HEK293T (cell line): ENCODE measurements at regions not wholly inside any gene's neighbourhood (a gene's known extent, or its start where the extent isn't known, plus 50 kb on each side); places are given as distances from the start of the nearest gene placed in this dataset.

Experiments used
- CTCF ChIA-PET: fragments of 350-600 bp; formaldehyde crosslinking; extraction: SDS; loops from one replicate; lab custom pipeline; 2021; ENCODE audit warnings: antibody characterized with exemption, inconsistent platforms; lab: Yijun Ruan, JAX
- POLR2A ChIA-PET: fragments of 350-600 bp; formaldehyde crosslinking; extraction: SDS; loops from one replicate; lab custom pipeline; 2020; ENCODE audit warnings: antibody characterized with exemption, inconsistent platforms; lab: Yijun Ruan, JAX
- DNase-seq: peaks from one replicate; pipeline ENCODE4 v3.0.0; 2012; ENCODE audit warnings: mixed read lengths; ENCODE audit errors: extremely low spot score
- ARNT ChIP-seq: fragments of 450-650 bp; IDR thresholded peaks from 2 replicates; pipeline ENCODE4 v1.6.1; 2017; ENCODE audit warnings: mild to moderate bottlenecking
- BHLHE40 ChIP-seq: fragments of 450-650 bp; IDR thresholded peaks from 2 replicates; pipeline ENCODE4 v1.6.1; 2016; ENCODE audit warnings: mild to moderate bottlenecking, moderate library complexity, borderline replicate concordance
- CTBP1 ChIP-seq: fragments of 450-650 bp; IDR thresholded peaks from 2 replicates; pipeline ENCODE4 v1.6.1; 2016; ENCODE audit warnings: borderline replicate concordance
- ELF4 ChIP-seq: fragments of 450-650 bp; IDR thresholded peaks from 2 replicates; pipeline ENCODE4 v1.6.1; 2017; ENCODE audit warnings: antibody characterized with exemption
- FOXA1 ChIP-seq: fragments of 450-650 bp; IDR thresholded peaks from 2 replicates; pipeline ENCODE4 v1.6.1; 2016; ENCODE audit warnings: mild to moderate bottlenecking
- FOXK2 ChIP-seq: fragments of 450-650 bp; IDR thresholded peaks from 2 replicates; pipeline ENCODE4 v1.6.1; 2016; ENCODE audit warnings: mild to moderate bottlenecking
- FOXM1 ChIP-seq: fragments of 450-650 bp; IDR thresholded peaks from 2 replicates; pipeline ENCODE4 v1.6.1; 2017; ENCODE audit warnings: mild to moderate bottlenecking, borderline replicate concordance
- HDGF ChIP-seq: fragments of 450-650 bp; IDR thresholded peaks from 2 replicates; pipeline ENCODE4 v1.6.1; 2017; ENCODE audit warnings: antibody characterized with exemption, borderline replicate concordance
- L3MBTL2 ChIP-seq: fragments of 450-650 bp; conservative IDR thresholded peaks from 2 replicates; pipeline ENCODE4 v1.6.1; 2016; ENCODE audit warnings: mild to moderate bottlenecking
- LEF1 ChIP-seq: fragments of 450-650 bp; IDR thresholded peaks from 2 replicates; pipeline ENCODE4 v1.6.1; 2017; ENCODE audit warnings: mild to moderate bottlenecking, borderline replicate concordance
- NFRKB ChIP-seq: fragments of 450-650 bp; IDR thresholded peaks from 2 replicates; pipeline ENCODE4 v1.6.1; 2016; ENCODE audit warnings: mild to moderate bottlenecking, moderate library complexity
- SP1 ChIP-seq: fragments of 450-650 bp; IDR thresholded peaks from 2 replicates; pipeline ENCODE4 v1.6.1; 2017
- SUZ12 ChIP-seq: fragments of 450-650 bp; IDR thresholded peaks from 2 replicates; pipeline ENCODE4 v1.6.1; 2016; ENCODE audit warnings: mild to moderate bottlenecking
- TARDBP ChIP-seq: fragments of 450-650 bp; IDR thresholded peaks from 2 replicates; pipeline ENCODE4 v1.6.1; 2016
- ZNF384 ChIP-seq: fragments of 450-650 bp; IDR thresholded peaks from 2 replicates; pipeline ENCODE4 v1.6.1; 2016
- TF ChIP-seq, protein P1 (sequence below): fragments of 450-650 bp; IDR thresholded peaks from 2 replicates; pipeline ENCODE4 v1.6.1; 2016

DNA sequence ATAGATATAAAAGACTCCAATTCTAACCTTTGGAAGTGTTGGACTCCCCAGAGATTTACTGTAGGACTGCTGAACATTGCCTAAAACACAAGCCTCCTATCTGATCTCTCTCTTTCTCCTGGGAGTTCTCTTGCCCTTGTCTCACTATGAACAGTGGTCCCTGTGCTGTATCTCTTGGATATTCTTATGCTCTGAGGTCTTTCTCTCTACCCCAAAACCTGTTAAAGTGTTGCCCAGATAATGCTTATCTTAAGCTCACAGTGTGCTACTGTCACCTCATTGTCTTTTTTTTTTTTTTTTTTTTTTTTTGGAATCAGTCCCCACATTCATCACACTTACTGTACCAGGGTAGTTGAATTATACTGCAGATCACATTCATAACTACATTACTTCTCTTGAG is 131.0 kb upstream of the CBLB start:
- ChIA-PET CTCF (no interaction called here), POLR2A (no interaction called here)
- no peak for TF ChIP-seq FOXM1
- TF ChIP-seq ZNF384 = no peak
- TF ChIP-seq FOXK2 = no peak
- no peak for TF ChIP-seq SUZ12
- TF ChIP-seq SP1 = no peak
- TF ChIP-seq NFRKB = no peak
- TF ChIP-seq BHLHE40 = no peak
- TF ChIP-seq FOXA1 = no peak
- TF ChIP-seq TARDBP = no peak
- no peak for TF ChIP-seq CTBP1
- TF ChIP-seq HDGF = no peak
- no peak for TF ChIP-seq ARNT
- TF ChIP-seq, protein P1, sequence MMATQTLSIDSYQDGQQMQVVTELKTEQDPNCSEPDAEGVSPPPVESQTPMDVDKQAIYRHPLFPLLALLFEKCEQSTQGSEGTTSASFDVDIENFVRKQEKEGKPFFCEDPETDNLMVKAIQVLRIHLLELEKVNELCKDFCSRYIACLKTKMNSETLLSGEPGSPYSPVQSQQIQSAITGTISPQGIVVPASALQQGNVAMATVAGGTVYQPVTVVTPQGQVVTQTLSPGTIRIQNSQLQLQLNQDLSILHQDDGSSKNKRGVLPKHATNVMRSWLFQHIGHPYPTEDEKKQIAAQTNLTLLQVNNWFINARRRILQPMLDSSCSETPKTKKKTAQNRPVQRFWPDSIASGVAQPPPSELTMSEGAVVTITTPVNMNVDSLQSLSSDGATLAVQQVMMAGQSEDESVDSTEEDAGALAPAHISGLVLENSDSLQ = no peak
- TF ChIP-seq LEF1 = no peak
- TF ChIP-seq ELF4 = no peak
- no peak for TF ChIP-seq L3MBTL2
- no peak for DNase-seq

DNA sequence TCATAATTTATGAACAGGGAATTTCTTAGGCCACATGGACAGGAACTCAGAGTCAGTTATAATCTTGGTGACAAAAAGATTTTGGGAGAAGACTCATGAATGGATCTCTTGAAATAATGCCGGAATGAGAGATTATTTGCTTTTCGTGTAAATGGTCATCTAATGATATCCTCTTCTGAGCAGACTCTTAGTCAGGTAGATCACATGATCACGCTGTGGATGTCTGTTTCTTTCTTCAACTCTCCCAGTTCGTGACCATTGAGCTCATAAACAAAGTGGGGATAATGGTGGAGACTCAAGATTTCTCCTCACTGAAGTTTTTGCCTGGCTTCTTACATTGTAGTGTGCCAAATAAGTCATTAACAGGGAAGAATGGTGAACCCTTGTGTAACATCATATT is 133.1 kb upstream of the CBLB start:
- no peak for TF ChIP-seq LEF1
- TF ChIP-seq ELF4 = no peak
- no peak for TF ChIP-seq NFRKB
- no peak for TF ChIP-seq ZNF384
- TF ChIP-seq FOXK2 = no peak
- TF ChIP-seq CTBP1 = no peak
- TF ChIP-seq SP1 = no peak
- TF ChIP-seq TARDBP = no peak
- TF ChIP-seq ARNT = no peak
- TF ChIP-seq FOXM1 = no peak
- TF ChIP-seq BHLHE40 = no peak
- TF ChIP-seq SUZ12 = no peak
- no peak for TF ChIP-seq FOXA1
- TF ChIP-seq L3MBTL2 = no peak
- TF ChIP-seq, protein P1 = no peak
- no peak for DNase-seq
- ChIA-PET CTCF (no interaction called here), POLR2A (no interaction called here)

- TF ChIP-seq ELF4 = no peak
- TF ChIP-seq, protein P1 = no peak
- no peak for TF ChIP-seq HDGF
- TF ChIP-seq FOXM1 = no peak
- TF ChIP-seq SP1 = no peak
- TF ChIP-seq NFRKB = no peak
- no peak for TF ChIP-seq SUZ12
- DNase-seq = no peak
- ChIA-PET POLR2A (no interaction called here), CTCF (no interaction called here)
These were observed 135.4 kb upstream of the CBLB start for GRCh38 chr3:106004137-106004681.

DNA sequence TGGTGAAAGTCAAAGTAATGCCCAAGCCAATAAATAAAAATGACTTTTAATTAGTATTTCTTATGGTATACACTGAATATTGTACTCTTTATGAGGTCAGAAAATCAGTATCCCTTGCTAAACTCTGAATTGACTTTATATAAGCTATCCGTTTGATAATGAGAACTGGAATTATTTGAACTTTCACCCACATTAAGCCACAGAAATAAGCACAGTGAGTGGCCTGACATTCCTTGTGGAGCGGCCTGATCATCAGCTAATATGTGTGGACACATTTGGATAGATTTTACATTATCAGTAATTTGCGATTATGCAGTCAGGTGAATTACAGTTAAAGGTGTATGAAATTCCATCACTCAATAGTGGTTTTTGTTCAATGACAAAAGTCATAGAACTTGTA is 136.0 kb upstream of the CBLB start:
- CTCF ChIA-PET = no interaction called here
- DNase-seq = no peak
- TF ChIP-seq ELF4 (no peak), ARNT (no peak), FOXK2 (no peak), LEF1 (no peak), CTBP1 (no peak), SUZ12 (no peak), NFRKB (no peak), BHLHE40 (no peak), ZNF384 (no peak), FOXM1 (no peak), SP1 (no peak), TARDBP (no peak), L3MBTL2 (no peak), FOXA1 (no peak), HDGF (no peak)
- TF ChIP-seq, protein P1 = no peak
- POLR2A ChIA-PET = no interaction called here

- DNase-seq = no peak
- ChIA-PET CTCF (no interaction called here), POLR2A (no interaction called here)
- no peak for TF ChIP-seq ELF4
- TF ChIP-seq, protein P1 = no peak
- no peak for TF ChIP-seq L3MBTL2
- no peak for TF ChIP-seq TARDBP
- TF ChIP-seq CTBP1 = no peak
- TF ChIP-seq FOXK2 = no peak
- no peak for TF ChIP-seq ARNT
- TF ChIP-seq SUZ12 = no peak
- no peak for TF ChIP-seq FOXA1
- TF ChIP-seq LEF1 = no peak
- no peak for TF ChIP-seq SP1
- no peak for TF ChIP-seq BHLHE40
- TF ChIP-seq NFRKB = no peak
These were observed 137.2 kb upstream of the CBLB start for GRCh38 chr3:106006001-106006400.
